ENCODE measurements at regions not wholly inside any gene's neighbourhood (a gene's known extent, or its start where the extent isn't known, plus 50 kb on each side); places are given as distances from the start of the nearest gene placed in this dataset.
"Not testable (repeated sequence)": the region's sequence is repeated elsewhere in the genome, so short reads cannot be mapped to it uniquely, and the experiment has no call there.

- no peak for ATAC-seq
- H3K36me3 ChIP-seq, result no peaks in the 10 kb centered on the region
Observed at GRCh38 chr2:145524836-145525235, 1004.9 kb upstream of the ZEB2 start.

GRCh38 chr2:145524303-145524702, 1004.4 kb upstream of the ZEB2 start:
- no peak for ATAC-seq
- Histone ChIP-seq H3K27ac (no peak overlapping the region), H3K27me3 (no peaks in the 10 kb centered on the region), H3K4me3 (peak overlapping the region; percentile 10 to 26), H3K9me3 (peaks cover 0 to under 1% (median 0%) of the 10 kb centered on the region in 3 donors), H3K4me1 (no peaks in the 10 kb centered on the region), H3K36me3 (no peaks in the 10 kb centered on the region)
- TF ChIP-seq CTCF (IDR thresholded peaks at IDR 0.05) (no peak), EP300 (IDR thresholded peaks at IDR 0.05) (no peak), POLR2AphosphoS5 (IDR thresholded peaks at IDR 0.05) (no peak), POLR2A (IDR thresholded peaks at IDR 0.05) (no peak)
- WGBS, 2 donors (ENCODE audit: low coverage in 1 of 2), result 63 to 80% methylated on average over 6 of the region's 6 CpGs

More at GRCh38 chr2:145524836-145525235, 1004.9 kb upstream of the ZEB2 start:
- no peaks in the 10 kb centered on the region for H3K4me1 ChIP-seq
- H3K27me3 ChIP-seq, result no peaks in the 10 kb centered on the region
- H3K27ac ChIP-seq, result no peak overlapping the region
- no peaks in the 10 kb centered on the region for H3K9me3 ChIP-seq
- WGBS, 2 donors (ENCODE audit: low coverage in 1 of 2), result 33 to 39% methylated on average over 1 of the region's 1 CpG
- H3K4me3 ChIP-seq, result peak overlapping the region in 1 of 2 donors; percentile 26
- TF ChIP-seq CTCF (IDR thresholded peaks at IDR 0.05) (no peak), EP300 (IDR thresholded peaks at IDR 0.05) (no peak), POLR2AphosphoS5 (IDR thresholded peaks at IDR 0.05) (no peak), POLR2A (IDR thresholded peaks at IDR 0.05) (no peak)

GRCh38 chr2:145519254-145519653, 999.3 kb upstream of the ZEB2 start:
- H3K36me3 ChIP-seq, H3K27ac ChIP-seq, H3K9me3 ChIP-seq, H3K27me3 ChIP-seq, H3K4me3 ChIP-seq, ATAC-seq, H3K4me1 ChIP-seq: not testable (repeated sequence)
- WGBS, 2 donors (ENCODE audit: low coverage in 1 of 2), result 83 to 86% methylated on average over 4 to 5 of the region's 5 CpGs

DNA sequence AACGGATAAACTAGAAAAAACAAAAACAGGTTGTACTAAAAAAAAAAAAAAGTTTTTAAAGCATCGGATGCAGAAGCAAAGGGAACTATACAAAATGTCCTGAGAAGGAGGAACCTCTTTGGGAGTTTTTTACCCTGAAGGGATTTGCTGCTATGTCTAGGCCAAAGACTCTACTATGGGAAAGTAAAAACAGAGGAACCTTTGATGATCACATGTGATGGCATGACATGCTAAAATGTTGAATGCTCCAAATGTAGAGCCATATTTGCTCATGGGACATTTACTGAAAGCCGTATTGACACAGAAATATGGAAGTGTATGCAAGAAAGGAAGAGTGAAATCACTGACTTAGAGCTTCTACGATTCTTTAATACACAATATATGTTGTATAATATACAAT, 992.0 kb upstream of the ZEB2 start:
- no peak for TF ChIP-seq CTCF (IDR thresholded peaks at IDR 0.05)
- no peak for TF ChIP-seq POLR2A (IDR thresholded peaks at IDR 0.05)
- no peak for TF ChIP-seq POLR2AphosphoS5 (IDR thresholded peaks at IDR 0.05)
- TF ChIP-seq EP300 (IDR thresholded peaks at IDR 0.05), result no peak
- Histone ChIP-seq H3K36me3 (no peaks in the 10 kb centered on the region), H3K4me3 (no peak overlapping the region), H3K9me3 (no peaks in the 10 kb centered on the region), H3K27me3 (no peaks in the 10 kb centered on the region), H3K4me1 (no peaks in the 10 kb centered on the region), H3K27ac (no peak overlapping the region)
- no peak for ATAC-seq
- WGBS, 2 donors (ENCODE audit: low coverage in 1 of 2), result 90 to 100% methylated on average over 3 of the region's 4 CpGs

- peaks cover 0 to 5% (median 0%) of the 10 kb centered on the region in 3 donors for H3K9me3 ChIP-seq
- no peaks in the 10 kb centered on the region for H3K27me3 ChIP-seq
- H3K36me3 ChIP-seq, result no peaks in the 10 kb centered on the region
- WGBS, 2 donors (ENCODE audit: low coverage in 1 of 2), result 51 to 79% methylated on average over 3 of the region's 3 CpGs
- no peak overlapping the region for H3K27ac ChIP-seq
- no peaks in the 10 kb centered on the region for H3K4me1 ChIP-seq
- TF ChIP-seq POLR2AphosphoS5 (IDR thresholded peaks at IDR 0.05), result no peak
- no peak for TF ChIP-seq CTCF (IDR thresholded peaks at IDR 0.05)
- no peak for TF ChIP-seq POLR2A (IDR thresholded peaks at IDR 0.05)
- no peak for TF ChIP-seq EP300 (IDR thresholded peaks at IDR 0.05)
- ATAC-seq, result no peak
- no peak overlapping the region for H3K4me3 ChIP-seq
Observed at GRCh38 chr2:145503511-145503910, 983.6 kb upstream of the ZEB2 start.
